HFF-Myc (cell line): ENCODE measurements at regions not wholly inside any gene's neighbourhood (a gene's known extent, or its start where the extent isn't known, plus 50 kb on each side); places are given as distances from the start of the nearest gene placed in this dataset.

ENCODE experiments used
- DNase-seq: peaks from one replicate; pipeline ENCODE4 v3.0.0-alpha.2; 2011; ENCODE audit warnings: low read depth; ENCODE audit errors: extremely low read depth
- H3K4me3 ChIP-seq: replicated peaks from 2 replicates; pipeline ENCODE4 v1.5.1; 2011; ENCODE audit warnings: low read depth, mild to moderate bottlenecking, control low read depth, low read length
- TF ChIP-seq, protein P1 (sequence below): IDR thresholded peaks from 2 replicates; pipeline ENCODE4 v1.5.1; 2012; ENCODE audit warnings: mild to moderate bottlenecking, low read depth, low read length, control low read depth; ENCODE audit errors: missing control alignments

DNA sequence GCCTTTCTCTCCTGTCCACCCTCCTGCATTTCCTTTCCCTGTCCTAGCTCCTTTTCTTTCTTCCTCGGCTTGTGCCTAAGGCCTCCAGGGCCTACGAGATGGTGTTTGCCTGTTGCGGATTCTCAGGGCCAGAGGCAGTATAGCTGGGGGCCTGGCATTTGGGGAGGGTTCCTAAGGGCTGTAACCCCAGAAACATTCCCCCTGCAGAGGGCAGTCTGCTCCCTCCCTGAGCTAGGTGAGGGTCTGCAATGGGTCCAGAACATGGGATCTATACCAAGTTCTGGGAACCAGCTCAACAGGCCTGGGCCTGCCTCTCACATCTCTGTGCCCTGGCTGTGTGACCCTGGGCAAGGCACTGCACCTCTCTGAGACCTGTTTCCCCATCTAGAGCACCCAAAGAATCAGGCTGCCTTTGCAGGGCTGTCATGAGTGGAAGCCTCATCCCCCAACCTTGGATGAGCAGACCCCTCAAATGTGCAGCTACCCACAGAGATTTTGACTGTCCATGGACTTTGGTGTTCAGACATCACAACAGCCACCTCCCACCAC lies 97.5 kb downstream of the GLI2 start:
- no peak overlapping the region for H3K4me3 ChIP-seq
- DNase-seq, result no peak
- TF ChIP-seq, protein P1, sequence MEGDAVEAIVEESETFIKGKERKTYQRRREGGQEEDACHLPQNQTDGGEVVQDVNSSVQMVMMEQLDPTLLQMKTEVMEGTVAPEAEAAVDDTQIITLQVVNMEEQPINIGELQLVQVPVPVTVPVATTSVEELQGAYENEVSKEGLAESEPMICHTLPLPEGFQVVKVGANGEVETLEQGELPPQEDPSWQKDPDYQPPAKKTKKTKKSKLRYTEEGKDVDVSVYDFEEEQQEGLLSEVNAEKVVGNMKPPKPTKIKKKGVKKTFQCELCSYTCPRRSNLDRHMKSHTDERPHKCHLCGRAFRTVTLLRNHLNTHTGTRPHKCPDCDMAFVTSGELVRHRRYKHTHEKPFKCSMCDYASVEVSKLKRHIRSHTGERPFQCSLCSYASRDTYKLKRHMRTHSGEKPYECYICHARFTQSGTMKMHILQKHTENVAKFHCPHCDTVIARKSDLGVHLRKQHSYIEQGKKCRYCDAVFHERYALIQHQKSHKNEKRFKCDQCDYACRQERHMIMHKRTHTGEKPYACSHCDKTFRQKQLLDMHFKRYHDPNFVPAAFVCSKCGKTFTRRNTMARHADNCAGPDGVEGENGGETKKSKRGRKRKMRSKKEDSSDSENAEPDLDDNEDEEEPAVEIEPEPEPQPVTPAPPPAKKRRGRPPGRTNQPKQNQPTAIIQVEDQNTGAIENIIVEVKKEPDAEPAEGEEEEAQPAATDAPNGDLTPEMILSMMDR, result no peak

DNA sequence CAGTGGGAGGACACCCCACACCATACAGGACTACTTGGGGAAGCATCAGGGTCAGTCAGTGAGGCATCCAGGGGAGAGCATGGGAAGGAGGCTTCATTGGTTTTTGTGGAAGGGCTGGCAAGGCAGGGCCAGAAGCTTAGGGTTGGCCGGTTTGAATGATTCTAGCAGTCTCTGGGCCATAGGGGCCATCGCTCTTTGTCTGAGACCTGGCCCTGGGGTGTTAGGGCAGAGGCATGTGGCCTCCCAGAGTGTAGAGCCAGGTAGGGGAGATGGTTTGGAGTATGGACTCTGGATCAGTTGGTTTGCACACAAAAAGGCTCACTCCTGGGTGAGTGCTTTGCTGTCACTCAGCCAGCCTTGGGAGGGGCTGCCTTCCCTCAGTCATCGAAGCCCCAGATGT lies 98.5 kb downstream of the GLI2 start:
- TF ChIP-seq, protein P1, result no peak
- H3K4me3 ChIP-seq, result no peak overlapping the region
- no peak for DNase-seq

DNA sequence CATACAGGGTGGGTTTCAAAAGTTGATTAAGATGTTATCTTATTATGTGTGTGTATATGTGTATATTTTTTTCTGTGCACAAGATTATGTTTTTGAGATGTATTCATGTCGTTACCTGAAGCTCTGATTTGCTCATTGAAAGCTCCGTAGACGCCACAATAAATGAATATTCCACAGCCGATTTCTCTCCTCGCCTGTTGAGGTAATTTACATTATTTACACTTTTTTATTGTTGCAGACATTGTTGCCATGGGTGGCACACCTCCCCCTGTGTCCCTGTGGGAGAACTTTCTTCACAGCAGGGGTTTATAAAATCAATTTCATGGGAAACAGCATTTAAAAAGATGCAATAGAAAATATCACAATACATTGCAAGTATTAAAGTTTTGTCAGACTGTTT lies 100.6 kb downstream of the GLI2 start:
- TF ChIP-seq, protein P1, result no peak
- H3K4me3 ChIP-seq, result no peak overlapping the region
- DNase-seq, result no peak

DNA sequence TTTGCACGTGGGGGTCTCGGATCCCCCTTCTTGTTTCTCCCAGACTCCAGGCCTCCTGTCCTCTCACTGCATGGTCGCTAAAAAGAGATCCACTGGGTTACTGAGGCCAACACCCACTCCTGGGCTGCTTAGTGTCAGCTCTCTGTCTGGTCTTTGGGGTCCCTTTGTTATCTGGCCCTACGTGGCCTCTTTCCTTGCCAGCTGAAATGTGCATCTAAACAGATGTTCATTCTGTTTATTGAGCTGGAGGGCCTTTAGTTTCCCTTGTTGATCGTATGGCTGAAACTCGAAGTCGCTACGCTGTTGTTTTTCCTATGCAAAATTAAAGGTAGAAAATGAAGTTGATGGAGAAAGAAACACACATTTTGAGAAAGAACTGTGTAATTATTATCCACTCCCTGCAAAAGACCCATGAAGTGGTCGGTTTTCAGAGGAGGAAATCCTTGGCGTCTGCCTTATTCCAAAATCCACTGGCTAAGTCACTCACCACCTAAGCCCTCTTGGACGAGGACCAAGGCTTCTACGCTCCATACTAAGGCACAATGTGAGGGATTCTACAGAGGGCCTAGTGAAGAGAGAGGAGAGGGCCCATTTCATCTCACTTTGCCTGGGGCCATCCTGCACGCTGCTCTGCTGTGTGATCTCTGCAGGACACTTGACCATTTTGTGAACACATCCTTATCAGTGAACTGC lies 105.3 kb downstream of the GLI2 start:
- DNase-seq, result no peak
- TF ChIP-seq, protein P1, result no peak
- no peak overlapping the region for H3K4me3 ChIP-seq

DNA sequence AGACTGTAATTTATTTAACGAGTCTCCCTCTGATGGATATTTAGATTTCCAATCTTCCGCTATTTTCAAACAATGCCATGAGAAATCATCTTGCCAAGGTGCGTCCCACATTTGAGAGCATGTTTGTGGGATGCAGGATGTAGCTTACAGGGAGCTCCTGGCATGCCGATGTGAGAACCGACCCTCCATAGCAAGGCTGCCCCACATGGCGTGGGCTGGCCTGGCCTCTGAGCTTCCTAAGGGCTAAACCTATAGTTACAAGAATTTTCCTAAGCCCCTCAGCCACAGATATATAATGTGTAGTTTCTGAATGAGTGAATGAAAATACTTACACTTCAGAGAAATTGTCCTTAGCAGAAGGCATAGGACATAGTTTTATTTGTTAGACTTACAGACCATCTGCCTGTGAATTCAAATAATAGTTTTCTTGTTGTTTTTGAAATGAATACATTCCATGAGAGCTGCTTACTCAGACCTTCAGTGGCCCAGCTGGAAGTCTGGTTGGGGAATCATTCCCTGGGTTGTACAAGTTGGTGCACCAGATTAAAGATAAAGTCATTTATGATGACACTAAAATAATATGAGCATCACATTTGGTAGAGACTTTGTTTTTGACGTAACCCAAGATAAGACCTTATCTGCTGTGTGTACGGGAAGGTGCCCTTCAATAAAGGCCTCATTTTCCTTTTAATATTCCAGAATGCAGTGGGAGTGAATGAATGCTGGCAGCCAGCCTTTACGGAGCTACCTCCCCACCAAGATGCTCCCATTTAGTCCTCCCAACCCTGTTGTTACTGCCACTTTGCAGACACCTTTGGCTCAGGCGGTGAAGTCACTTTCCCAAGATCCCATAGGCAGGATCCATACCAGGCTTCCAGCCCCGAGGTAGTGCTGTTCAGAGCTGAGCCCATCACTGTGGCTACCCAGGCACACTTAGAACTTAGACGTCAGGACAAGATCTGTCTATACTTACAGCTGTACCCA lies 107.1 kb downstream of the GLI2 start:
- TF ChIP-seq, protein P1, result no peak
- no peak for DNase-seq
- no peak overlapping the region for H3K4me3 ChIP-seq

DNA sequence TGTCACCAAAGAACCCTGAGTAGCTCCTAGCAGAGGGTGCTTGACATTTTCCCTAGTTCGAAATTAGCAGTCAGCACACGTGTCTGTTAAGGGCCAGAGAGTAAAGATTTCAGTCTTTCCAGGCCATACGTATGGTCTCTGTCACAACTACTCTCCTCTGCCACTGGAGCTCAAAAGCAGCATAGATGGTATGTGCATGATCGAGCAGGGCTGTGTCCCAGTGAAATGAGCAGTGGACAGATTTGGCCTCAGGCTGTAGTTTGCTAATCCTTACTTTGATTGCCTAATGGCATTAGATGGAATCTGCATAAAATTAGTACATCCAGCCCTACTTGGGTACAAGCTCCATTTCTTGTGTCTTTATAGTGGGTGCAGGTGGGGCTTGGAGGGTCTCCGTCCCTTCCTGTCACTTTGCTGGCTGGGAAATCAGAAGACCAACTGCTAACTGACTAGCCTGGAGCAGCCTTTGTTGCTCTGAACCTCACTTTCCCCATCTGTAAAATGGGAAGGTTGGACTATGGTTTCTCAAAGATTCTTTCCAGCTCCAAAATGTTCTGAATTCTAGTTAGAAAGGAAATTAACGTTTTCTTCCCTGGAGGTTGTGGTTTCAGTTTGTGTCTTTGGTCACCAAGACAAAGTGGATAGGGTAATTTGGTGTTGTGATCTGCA lies 108.5 kb downstream of the GLI2 start:
- no peak overlapping the region for H3K4me3 ChIP-seq
- TF ChIP-seq, protein P1, result no peak
- DNase-seq, result no peak
